Panc1 (cell line): ENCODE measurements at regions not wholly inside any gene's neighbourhood (a gene's known extent, or its start where the extent isn't known, plus 50 kb on each side); places are given as distances from the start of the nearest gene placed in this dataset.

Source experiments
- ATAC-seq: fragments of 200-7000 bp; cut with Tn5 transposase; 2 replicates; pipeline ENCODE4 v1.9.1; 2020; ENCODE audit warnings: mild to moderate bottlenecking, moderate library complexity
- BruUV-seq: library from RNA; stranded (reverse); fragments of 400-500 nt; replicated peaks from 2 replicates; lab custom pipeline; 2021; lab: Mats Ljungman, UMichigan
- CTCF ChIA-PET: fragments of 300-600 bp; sonication (Branson Sonifier 250); formaldehyde crosslinking; loops from one replicate; lab custom pipeline; 2022; ENCODE audit warnings: antibody characterized with exemption; lab: Charles Lee
- POLR2A ChIA-PET: fragments of 300-600 bp; sonication (Branson Sonifier 250); formaldehyde crosslinking; loops from one replicate; lab custom pipeline; 2022; ENCODE audit warnings: antibody characterized with exemption; lab: Charles Lee
- DNase-seq: peaks from one replicate; pipeline ENCODE4 v3.0.0-alpha.2; 2010; ENCODE audit warnings: low read depth, low spot score
- H3K27ac ChIP-seq: 2 replicates; pipeline ENCODE4 v1.5.1; 2011; ENCODE audit warnings: mild to moderate bottlenecking, low read length, inconsistent platforms
- H3K27me3 ChIP-seq: fragments of 200-500 bp; sonication (Bioruptor generic); 2 replicates; pipeline ENCODE4 v1.6.0; 2014; ENCODE audit warnings: low read length, inconsistent platforms; ENCODE audit not compliant: control insufficient read depth, insufficient read depth
- H3K36me3 ChIP-seq: fragments of 200-500 bp; sonication (Bioruptor generic); 2 replicates; pipeline ENCODE4 v1.5.1; 2014; ENCODE audit warnings: inconsistent platforms, mild to moderate bottlenecking, low read length, moderate library complexity; ENCODE audit not compliant: control insufficient read depth, insufficient read depth
- H3K4me1 ChIP-seq: 2 replicates; pipeline ENCODE4 v1.5.1; 2011; ENCODE audit warnings: inconsistent platforms, mild to moderate bottlenecking, low read length, moderate library complexity; ENCODE audit not compliant: control insufficient read depth, insufficient read depth
- H3K4me3 ChIP-seq, 2 experiments: 2 replicates each; pipeline ENCODE4 v1.5.1; 2011 to 2012; ENCODE audit warnings: low read depth in 2 of 2, low read length in 2 of 2, mild to moderate bottlenecking in 2 of 2, inconsistent platforms in 1 of 2, moderate library complexity in 1 of 2
- H3K9me3 ChIP-seq: fragments of 200-500 bp; sonication (Bioruptor generic); 2 replicates; pipeline ENCODE4 v1.5.1; 2014; ENCODE audit warnings: low read depth, mild to moderate bottlenecking, inconsistent platforms, low read length, moderate library complexity; ENCODE audit not compliant: control insufficient read depth, insufficient read depth
- POLR2AphosphoS5 ChIP-seq: IDR thresholded peaks from 2 replicates; pipeline ENCODE4 v1.6.1; 2012; ENCODE audit warnings: mild to moderate bottlenecking, low read depth, low read length, moderate library complexity
- SIN3A ChIP-seq: IDR thresholded peaks from 2 replicates; pipeline ENCODE4 v1.6.1; 2012; ENCODE audit warnings: low read depth, mild to moderate bottlenecking, low read length, moderate library complexity, borderline replicate concordance; ENCODE audit not compliant: insufficient read depth
- TCF7L2 ChIP-seq: IDR thresholded peaks from 2 replicates; pipeline ENCODE4 v1.6.1; 2011; ENCODE audit warnings: mild to moderate bottlenecking, low read depth, low read length, inconsistent platforms
- in situ Hi-C: cut with HindIII; loops from 2 replicates; pipeline ENCODE4 v1.10.0; 2016; ENCODE audit warnings: low sequenced_read_pairs, low pct_unique_long_range_greater_than_20kb
- intact Hi-C: fragments of 100-400 bp; cut with micrococcal nuclease; formaldehyde crosslinking; loops from one replicate; pipeline ENCODE4 v1.10.0; 2022; ENCODE audit not compliant: unreplicated experiment
- TF ChIP-seq, protein P1 (sequence below), 2 experiments: IDR thresholded peaks; 2 replicates each; pipeline ENCODE4 v1.6.1; 2011 to 2012; ENCODE audit warnings: low read depth in 2 of 2, control low read depth in 1 of 2, low read length in 1 of 2, mild to moderate bottlenecking in 1 of 2, moderate library complexity in 1 of 2; ENCODE audit not compliant: insufficient read depth in 1 of 2
- TF ChIP-seq, protein P2 (sequence below): fragments of 450-650 bp; IDR thresholded peaks from 2 replicates; pipeline ENCODE4 v1.5.1; 2017; ENCODE audit warnings: mild to moderate bottlenecking

DNA sequence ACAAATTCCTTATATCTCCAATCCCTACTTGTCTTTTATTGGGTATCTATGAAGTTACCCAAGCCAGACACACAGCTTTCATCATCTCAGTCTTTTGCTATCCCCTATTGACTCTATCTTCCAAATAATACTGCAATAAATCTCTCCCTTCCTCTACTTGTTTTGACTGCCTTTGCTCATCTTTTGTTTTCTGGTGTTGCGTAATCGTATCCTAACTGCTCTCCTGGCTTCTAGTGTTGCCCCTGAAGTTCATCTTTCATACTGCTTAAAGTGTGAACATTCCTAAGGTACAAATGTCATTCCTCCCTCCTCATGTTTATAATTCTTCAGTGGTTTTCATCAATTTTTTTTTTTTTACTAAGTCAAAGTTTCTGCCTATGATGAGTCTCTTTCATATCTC, 491.3 kb upstream of the DCC start:
- no TSS peak for BruUV-seq
- Histone ChIP-seq H3K27me3 (no peaks in the 10 kb centered on the region), H3K4me1 (no peaks in the 10 kb centered on the region), H3K9me3 (no peaks in the 10 kb centered on the region), H3K4me3 (no peak overlapping the region), H3K27ac (no peak overlapping the region), H3K36me3 (no peaks in the 10 kb centered on the region)
- ChIA-PET POLR2A (no interaction called here), CTCF (no interaction called here)
- in situ Hi-C loops, result no loop called here
- ATAC-seq, result no peak
- TF ChIP-seq TCF7L2 (no peak), SIN3A (no peak), POLR2AphosphoS5 (no peak)
- TF ChIP-seq, protein P1, sequence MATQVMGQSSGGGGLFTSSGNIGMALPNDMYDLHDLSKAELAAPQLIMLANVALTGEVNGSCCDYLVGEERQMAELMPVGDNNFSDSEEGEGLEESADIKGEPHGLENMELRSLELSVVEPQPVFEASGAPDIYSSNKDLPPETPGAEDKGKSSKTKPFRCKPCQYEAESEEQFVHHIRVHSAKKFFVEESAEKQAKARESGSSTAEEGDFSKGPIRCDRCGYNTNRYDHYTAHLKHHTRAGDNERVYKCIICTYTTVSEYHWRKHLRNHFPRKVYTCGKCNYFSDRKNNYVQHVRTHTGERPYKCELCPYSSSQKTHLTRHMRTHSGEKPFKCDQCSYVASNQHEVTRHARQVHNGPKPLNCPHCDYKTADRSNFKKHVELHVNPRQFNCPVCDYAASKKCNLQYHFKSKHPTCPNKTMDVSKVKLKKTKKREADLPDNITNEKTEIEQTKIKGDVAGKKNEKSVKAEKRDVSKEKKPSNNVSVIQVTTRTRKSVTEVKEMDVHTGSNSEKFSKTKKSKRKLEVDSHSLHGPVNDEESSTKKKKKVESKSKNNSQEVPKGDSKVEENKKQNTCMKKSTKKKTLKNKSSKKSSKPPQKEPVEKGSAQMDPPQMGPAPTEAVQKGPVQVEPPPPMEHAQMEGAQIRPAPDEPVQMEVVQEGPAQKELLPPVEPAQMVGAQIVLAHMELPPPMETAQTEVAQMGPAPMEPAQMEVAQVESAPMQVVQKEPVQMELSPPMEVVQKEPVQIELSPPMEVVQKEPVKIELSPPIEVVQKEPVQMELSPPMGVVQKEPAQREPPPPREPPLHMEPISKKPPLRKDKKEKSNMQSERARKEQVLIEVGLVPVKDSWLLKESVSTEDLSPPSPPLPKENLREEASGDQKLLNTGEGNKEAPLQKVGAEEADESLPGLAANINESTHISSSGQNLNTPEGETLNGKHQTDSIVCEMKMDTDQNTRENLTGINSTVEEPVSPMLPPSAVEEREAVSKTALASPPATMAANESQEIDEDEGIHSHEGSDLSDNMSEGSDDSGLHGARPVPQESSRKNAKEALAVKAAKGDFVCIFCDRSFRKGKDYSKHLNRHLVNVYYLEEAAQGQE (IDR thresholded peaks at IDR 0.05; ENCODE audit: insufficient read depth in 1 of 2, low read depth in 2 of 2, low read length in 1 of 2), result no peak
- TF ChIP-seq, protein P2, sequence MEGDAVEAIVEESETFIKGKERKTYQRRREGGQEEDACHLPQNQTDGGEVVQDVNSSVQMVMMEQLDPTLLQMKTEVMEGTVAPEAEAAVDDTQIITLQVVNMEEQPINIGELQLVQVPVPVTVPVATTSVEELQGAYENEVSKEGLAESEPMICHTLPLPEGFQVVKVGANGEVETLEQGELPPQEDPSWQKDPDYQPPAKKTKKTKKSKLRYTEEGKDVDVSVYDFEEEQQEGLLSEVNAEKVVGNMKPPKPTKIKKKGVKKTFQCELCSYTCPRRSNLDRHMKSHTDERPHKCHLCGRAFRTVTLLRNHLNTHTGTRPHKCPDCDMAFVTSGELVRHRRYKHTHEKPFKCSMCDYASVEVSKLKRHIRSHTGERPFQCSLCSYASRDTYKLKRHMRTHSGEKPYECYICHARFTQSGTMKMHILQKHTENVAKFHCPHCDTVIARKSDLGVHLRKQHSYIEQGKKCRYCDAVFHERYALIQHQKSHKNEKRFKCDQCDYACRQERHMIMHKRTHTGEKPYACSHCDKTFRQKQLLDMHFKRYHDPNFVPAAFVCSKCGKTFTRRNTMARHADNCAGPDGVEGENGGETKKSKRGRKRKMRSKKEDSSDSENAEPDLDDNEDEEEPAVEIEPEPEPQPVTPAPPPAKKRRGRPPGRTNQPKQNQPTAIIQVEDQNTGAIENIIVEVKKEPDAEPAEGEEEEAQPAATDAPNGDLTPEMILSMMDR, result no peak
- no peak for DNase-seq
- intact Hi-C loops, result no loop called here

DNA sequence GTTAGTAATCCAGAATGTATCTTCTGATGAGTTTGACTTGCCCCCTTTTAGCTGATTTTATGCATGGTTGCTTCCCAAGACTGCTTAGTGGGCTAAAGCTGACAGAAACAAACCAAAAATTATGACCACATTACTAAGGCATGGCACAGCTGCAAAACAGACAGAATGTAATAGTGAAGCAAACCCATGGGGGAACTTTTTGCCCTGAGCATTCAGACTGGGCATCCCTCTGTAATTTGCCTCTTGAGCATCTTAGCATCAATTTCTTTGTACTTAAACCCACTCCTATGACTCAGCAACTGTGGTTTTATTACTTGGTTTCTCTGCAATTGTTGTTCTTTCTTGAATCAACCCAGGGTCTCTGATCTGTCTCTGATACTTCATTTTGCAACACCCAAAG, 487.3 kb upstream of the DCC start:
- ChIA-PET POLR2A (no interaction called here), CTCF (no interaction called here)
- Histone ChIP-seq H3K4me1 (no peaks in the 10 kb centered on the region), H3K27me3 (no peaks in the 10 kb centered on the region), H3K4me3 (no peak overlapping the region), H3K36me3 (no peaks in the 10 kb centered on the region), H3K9me3 (no peaks in the 10 kb centered on the region), H3K27ac (no peak overlapping the region)
- intact Hi-C loops, result no loop called here
- BruUV-seq, result no TSS peak
- ATAC-seq (no peak), DNase-seq (no peak)
- in situ Hi-C loops, result no loop called here
- TF ChIP-seq, protein P1 (IDR thresholded peaks at IDR 0.05; ENCODE audit: insufficient read depth in 1 of 2, low read depth in 2 of 2, low read length in 1 of 2), result no peak
- TF ChIP-seq TCF7L2 (no peak), POLR2AphosphoS5 (no peak), SIN3A (no peak)
- TF ChIP-seq, protein P2, result no peak
